H1 (cell line): ENCODE measurements at regions not wholly inside any gene's neighbourhood (a gene's known extent, or its start where the extent isn't known, plus 50 kb on each side); places are given as distances from the start of the nearest gene placed in this dataset.

ENCODE experiments used
- BRCA1 ChIP-seq: IDR thresholded peaks from 2 replicates; pipeline ENCODE4 v1.6.1; 2012; ENCODE audit warnings: low read depth, low read length, improper control_type of control experiment
- CBX5 ChIP-seq: fragments of 300-800, 300-1000 bp; sonication (generic); IDR thresholded peaks from 2 replicates; pipeline ENCODE4 v1.7.1; 2016; ENCODE audit warnings: antibody characterized with exemption, low read length, low read depth
- CEBPB ChIP-seq: IDR thresholded peaks from 2 replicates; pipeline ENCODE4 v1.6.1; 2012; ENCODE audit warnings: low read depth, low read length
- CREB1 ChIP-seq: IDR thresholded peaks from 2 replicates; pipeline ENCODE4 v1.6.1; 2012; ENCODE audit warnings: inconsistent platforms
- CTCF ChIP-seq, 3 experiments: IDR thresholded peaks; 1 replicate in 2 of 3; 2 replicates in 1 of 3; pipeline versions ENCODE4 v1.5.1 to v1.6.1; 2011; ENCODE audit warnings: low read length in 3 of 3, mild to moderate bottlenecking in 3 of 3, inconsistent platforms in 2 of 3, low read depth in 1 of 3, moderate library complexity in 1 of 3; ENCODE audit not compliant: insufficient read depth in 1 of 3; ENCODE audit errors: control extremely low read depth in 1 of 3
- EGR1 ChIP-seq: IDR thresholded peaks from 2 replicates; pipeline ENCODE4 v1.6.1; 2011; ENCODE audit warnings: low read depth, low read length, borderline replicate concordance
- EP300 ChIP-seq, 2 experiments: IDR thresholded peaks; 1 replicate in 1 of 2; 2 replicates in 1 of 2; pipeline ENCODE4 v1.6.1; 2011 to 2012; ENCODE audit warnings: low read depth in 2 of 2, low read length in 2 of 2, mild to moderate bottlenecking in 2 of 2, borderline replicate concordance in 1 of 2, inconsistent platforms in 1 of 2, moderate library complexity in 1 of 2
- JUN ChIP-seq: IDR thresholded peaks from 2 replicates; pipeline ENCODE4 v1.6.1; 2011; ENCODE audit warnings: low read depth, mild to moderate bottlenecking, improper control_type of control experiment, low read length
- KDM1A ChIP-seq: fragments of 200-600, 300-600 bp; sonication (generic); IDR thresholded peaks from 2 replicates; pipeline ENCODE4 v1.7.1; 2016; ENCODE audit warnings: mild to moderate bottlenecking, low read length, borderline replicate concordance
- NRF1 ChIP-seq: IDR thresholded peaks from 2 replicates; pipeline ENCODE4 v1.6.1; 2011; ENCODE audit warnings: mild to moderate bottlenecking, low read depth, low read length, improper control_type of control experiment
- RFX5 ChIP-seq: IDR thresholded peaks from 2 replicates; pipeline ENCODE4 v1.6.1; 2011; ENCODE audit warnings: low read depth, low read length, improper control_type of control experiment, borderline replicate concordance
- TCF12 ChIP-seq: IDR thresholded peaks from 2 replicates; pipeline ENCODE4 v1.6.1; 2011; ENCODE audit warnings: low read depth, mild to moderate bottlenecking, low read length
- YY1 ChIP-seq: IDR thresholded peaks from 2 replicates; pipeline ENCODE4 v1.6.1; 2011; ENCODE audit warnings: low read depth, mild to moderate bottlenecking, low read length

GRCh38 chr3:73939985-73940384 lies 315.2 kb upstream of the PDZRN3 start:
- no peak for TF ChIP-seq CTCF (IDR thresholded peaks at IDR 0.05; ENCODE audit: control extremely low read depth in 1 of 3, insufficient read depth in 1 of 3, low read depth in 1 of 3, low read length in 3 of 3)
- TF ChIP-seq CREB1 = no peak
- TF ChIP-seq CBX5 = no peak
- TF ChIP-seq NRF1 = no peak
- no peak for TF ChIP-seq TCF12
- no peak for TF ChIP-seq CEBPB
- no peak for TF ChIP-seq RFX5
- TF ChIP-seq BRCA1 = no peak
- TF ChIP-seq EGR1 = no peak
- TF ChIP-seq KDM1A = no peak
- no peak for TF ChIP-seq JUN
- no peak for TF ChIP-seq EP300 (IDR thresholded peaks at IDR 0.05; ENCODE audit: borderline replicate concordance in 1 of 2, low read depth in 2 of 2, low read length in 2 of 2)
- no peak for TF ChIP-seq YY1
